ENCODE measurements at regions not wholly inside any gene's neighbourhood (a gene's known extent, or its start where the extent isn't known, plus 50 kb on each side); places are given as distances from the start of the nearest gene placed in this dataset.
"Not testable (repeated sequence)": the region's sequence is repeated elsewhere in the genome, so short reads cannot be mapped to it uniquely, and the experiment has no call there.

DNA sequence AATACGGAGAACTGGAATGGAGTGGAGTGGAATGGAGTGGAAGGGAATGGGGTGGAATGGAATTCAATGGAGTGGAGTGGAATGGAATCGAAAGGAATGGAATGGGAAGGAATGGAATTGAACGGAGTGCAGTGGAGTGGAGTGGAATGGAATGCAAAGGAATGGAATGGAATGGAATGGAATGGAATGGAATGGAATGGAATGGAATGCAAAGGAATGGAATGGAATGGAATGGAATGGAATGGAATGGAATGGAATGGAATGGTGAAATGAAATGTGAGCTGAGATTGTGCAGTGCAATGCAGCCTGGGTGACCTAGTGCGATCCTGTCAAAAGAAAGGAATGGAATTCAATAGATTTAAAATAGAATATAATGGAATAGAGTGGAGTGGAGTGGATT is 357.3 kb upstream of the WSB1 start:
- DNase-seq = not testable (repeated sequence)

DNA sequence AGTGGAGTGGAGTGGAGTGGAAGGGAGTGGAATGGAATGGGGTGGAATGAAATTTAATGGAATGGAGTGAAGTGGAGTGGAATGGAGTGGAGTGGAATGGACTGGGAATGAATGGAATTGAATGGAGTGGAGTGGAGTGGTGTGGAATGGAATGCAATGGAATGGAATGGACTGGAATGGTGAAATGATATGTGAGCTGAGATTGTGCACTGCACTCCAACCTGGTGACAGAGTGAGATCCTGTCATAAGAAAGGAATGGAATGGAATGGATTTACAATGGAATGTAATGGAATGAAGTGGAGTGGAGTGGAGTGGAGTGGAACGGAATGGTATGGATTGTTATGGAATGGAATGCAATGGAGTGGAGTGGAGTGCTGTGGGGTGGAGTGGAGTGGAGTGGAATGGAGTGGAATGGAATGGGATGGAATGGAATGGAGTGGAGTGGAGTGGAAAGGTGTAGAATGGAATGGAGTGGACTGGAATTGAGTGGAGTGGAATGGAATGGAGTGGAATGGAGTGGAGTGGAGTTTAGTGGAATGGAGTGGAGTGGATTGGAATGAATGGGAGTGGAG is 356.1 kb upstream of the WSB1 start:
- not testable (repeated sequence) for DNase-seq

- not testable (repeated sequence) for DNase-seq
Measured at GRCh38 chr17:26939755-26940154, 354.2 kb upstream of the WSB1 start.

GRCh38 chr17:26940587-26940986 is 353.3 kb upstream of the WSB1 start:
- not testable (repeated sequence) for DNase-seq

- DNase-seq = no peak
Measured at GRCh38 chr17:26962255-26963162, 331.4 kb upstream of the WSB1 start.

GRCh38 chr17:26963163-26963503 is 330.8 kb upstream of the WSB1 start:
- no peak for DNase-seq

- not testable (repeated sequence) for DNase-seq
Measured at GRCh38 chr17:26965898-26966624, 327.9 kb upstream of the WSB1 start.

- not testable (repeated sequence) for DNase-seq
Measured at GRCh38 chr17:26966625-26967179, 327.2 kb upstream of the WSB1 start.

DNA sequence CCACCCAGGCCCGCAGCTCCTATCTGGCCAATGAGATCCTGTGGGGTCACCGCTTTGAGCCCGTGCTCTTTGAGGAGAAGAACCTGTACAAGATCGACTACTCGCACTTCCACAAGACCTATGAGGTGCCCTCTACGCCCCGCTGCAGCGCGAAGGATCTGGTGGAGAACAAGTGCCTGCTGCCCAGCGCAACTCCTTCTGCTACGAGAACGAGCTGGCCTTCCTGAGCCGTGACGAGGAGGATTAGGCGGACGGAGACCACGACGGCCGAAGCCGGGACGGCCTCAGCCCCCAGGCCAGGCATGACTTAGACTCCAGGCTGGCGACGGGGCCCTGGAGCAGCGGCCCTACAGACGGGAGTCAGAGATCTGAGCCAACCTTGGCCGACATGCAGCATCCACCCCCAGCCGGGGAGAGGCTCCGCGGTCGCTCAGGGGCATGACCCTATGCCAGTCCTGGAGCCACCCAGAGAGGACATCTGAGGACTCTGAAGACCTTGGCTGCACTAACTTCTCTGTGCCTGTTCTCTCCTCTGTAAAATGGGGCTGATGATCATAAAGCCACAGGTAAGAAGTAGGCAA is 312.0 kb upstream of the WSB1 start:
- DNase-seq = not testable (repeated sequence)

DNA sequence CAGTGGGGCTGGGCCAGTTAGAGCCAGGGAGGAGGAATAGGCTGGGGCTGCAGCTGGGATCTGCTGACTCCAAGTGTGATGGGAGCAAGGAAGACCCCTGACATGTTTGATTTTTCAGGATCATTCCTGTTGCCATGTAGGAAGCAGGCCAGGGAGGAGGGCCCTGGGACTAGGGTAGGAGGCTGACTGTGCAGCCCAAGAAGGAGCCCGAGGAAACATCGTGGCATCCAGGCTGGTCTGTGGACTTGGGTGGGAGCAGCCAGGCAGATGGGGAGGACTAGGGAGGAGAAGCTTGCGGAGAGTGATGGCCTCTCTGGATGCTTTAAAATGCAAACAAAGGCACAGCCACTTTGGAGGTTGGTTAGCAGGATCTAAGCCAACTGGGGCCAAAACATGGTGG is 311.4 kb upstream of the WSB1 start:
- DNase-seq = not testable (repeated sequence)

DNA sequence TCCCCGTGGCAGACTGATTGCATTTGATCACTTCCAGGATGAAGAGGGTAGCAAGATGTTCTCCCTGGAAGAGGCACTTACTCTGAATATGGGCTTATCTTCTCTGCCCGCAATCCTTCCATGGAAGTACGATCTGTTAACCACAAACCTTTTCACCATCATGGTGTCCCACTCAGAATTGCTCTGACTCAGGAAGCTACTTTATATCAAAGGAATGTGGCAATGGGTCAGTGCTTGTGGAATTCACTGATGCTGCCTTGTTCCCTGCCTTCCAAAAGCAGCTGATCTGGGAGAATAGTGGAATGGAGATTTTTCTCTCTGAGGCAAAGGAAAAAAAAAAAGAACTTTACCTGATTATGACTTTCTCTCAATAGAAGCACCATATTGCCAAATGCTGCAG is 306.1 kb upstream of the WSB1 start:
- DNase-seq = not testable (repeated sequence)

DNA sequence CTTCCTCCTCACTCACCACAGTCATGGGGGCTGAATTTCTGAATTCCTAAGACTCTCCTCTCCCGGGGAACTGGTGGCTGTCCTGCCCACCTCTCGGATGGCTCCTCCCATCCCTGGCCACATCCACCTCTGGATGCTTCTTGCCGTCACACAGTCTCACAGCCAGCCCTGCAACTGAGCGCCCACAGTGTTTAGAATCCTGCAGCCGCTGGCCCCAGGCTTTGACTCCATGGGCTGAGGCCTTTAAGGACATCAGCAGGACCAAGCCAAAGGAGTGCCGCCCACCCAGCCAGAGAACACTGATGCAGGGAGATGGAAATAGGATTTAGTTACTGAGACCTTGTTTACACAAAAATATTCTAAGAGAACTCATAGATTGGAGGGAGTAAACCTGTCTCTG is 299.3 kb upstream of the WSB1 start:
- DNase-seq = not testable (repeated sequence)

GRCh38 chr17:26996146-26996916 is 297.6 kb upstream of the WSB1 start:
- not testable (repeated sequence) for DNase-seq

- DNase-seq = not testable (repeated sequence)
Measured at GRCh38 chr17:27007734-27008531, 286.0 kb upstream of the WSB1 start.

DNA sequence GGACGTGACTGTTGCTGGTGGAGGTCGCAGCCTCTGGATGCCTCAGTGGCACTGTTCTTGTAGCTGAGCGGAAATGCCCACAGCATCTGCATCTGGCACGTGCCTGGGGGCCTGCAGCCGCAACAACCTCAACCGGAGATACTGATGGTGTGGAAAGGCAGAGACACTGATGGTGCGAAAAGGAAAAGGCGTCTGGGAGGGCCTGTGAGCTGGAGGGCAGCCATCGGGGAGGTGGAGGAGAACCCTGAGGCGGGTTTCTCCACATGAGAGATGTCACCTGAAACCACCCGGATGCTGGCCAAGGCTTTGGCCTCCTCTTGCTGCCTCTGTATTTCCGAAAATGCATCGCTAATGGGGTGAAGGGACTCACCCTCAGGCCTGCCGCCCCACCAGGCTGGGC is 284.8 kb upstream of the WSB1 start:
- no peak for DNase-seq

DNA sequence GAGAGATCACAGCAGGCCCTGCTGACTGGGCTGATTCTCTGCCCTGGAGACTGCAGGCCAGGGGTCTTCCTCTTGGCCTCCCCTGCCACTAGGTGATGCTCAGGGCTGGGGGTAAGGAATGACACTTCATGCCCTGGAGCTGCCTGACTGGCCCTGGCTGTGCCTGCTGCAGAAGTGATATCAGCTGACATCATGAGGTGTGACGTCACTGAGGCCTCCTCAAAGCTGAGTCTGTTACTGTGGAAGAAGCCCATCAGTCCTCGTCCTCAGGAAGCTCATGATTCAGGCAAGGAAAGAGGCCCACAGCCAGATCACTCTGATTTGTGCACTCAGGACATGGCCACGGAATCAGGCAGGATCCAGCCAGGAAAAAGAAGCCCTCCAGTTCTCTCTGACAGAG is 283.8 kb upstream of the WSB1 start:
- not testable (repeated sequence) for DNase-seq

DNA sequence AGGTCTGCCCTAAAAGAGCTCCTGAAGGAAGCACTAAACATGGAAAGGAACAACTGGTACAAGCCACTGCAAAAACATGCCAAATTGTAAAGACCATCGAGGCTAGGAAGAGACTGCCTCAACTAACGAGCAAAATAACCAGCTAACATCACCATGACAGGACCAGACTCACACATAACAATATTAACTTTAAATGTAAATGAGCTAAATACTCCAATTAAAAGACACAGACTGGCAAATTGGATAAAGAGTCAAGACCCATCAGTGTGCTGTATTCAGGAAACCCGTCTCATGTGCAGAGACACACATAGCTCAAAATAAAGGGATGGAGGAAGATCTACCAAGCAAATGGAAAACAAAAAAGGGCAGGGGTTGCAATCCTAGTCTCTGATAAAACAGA is 263.4 kb upstream of the WSB1 start:
- DNase-seq = not testable (repeated sequence)

GRCh38 chr17:27038676-27039075 is 255.2 kb upstream of the WSB1 start:
- DNase-seq = no peak

- not testable (repeated sequence) for DNase-seq
Measured at GRCh38 chr17:27045039-27045438, 248.9 kb upstream of the WSB1 start.

GRCh38 chr17:27049104-27049784 is 244.7 kb upstream of the WSB1 start:
- DNase-seq = no peak

DNA sequence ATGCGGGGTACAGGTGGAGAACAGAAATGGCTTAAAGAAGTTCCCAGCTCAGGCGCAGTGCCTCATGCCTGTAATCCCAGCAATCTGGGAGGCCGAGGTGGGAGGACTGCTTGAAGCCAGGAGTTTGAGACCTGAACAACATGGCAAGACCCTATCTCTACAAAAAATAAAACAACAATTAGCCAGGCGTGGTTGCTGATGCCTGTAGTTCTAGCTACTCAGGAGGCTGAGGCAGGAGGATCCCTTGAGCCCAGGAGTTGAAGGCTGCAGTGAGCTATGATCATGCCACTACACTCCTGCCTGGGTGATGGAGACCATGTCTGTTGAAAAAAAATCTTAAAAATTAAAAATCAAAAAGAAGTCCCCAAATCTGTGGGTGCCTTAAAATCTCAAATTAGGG is 228.3 kb upstream of the WSB1 start:
- no peak for DNase-seq
